ENCODE measurements at regions not wholly inside any gene's neighbourhood (a gene's known extent, or its start where the extent isn't known, plus 50 kb on each side); places are given as distances from the start of the nearest gene placed in this dataset.

GRCh38 chr1:56235909-56236510 is 343.4 kb downstream of the PLPP3 start:
- no peak for ATAC-seq
- H3K36me3 Mint-ChIP-seq: no peaks in the 10 kb centered on the region
- H3K27me3 Mint-ChIP-seq: peaks cover 7 to 20% of the 10 kb centered on the region in 2 donors
- peaks cover 10% of the 10 kb centered on the region for H3K9me3 Mint-ChIP-seq
- no peaks in the 10 kb centered on the region for H3K4me1 Mint-ChIP-seq (ENCODE audit: low read depth in 2 of 2)
- no peak overlapping the region for H3K27ac Mint-ChIP-seq
- DNase-seq (ENCODE audit: low spot score): no peak
- H3K4me3 Mint-ChIP-seq: no peak overlapping the region

- Mint-ChIP-seq H3K36me3 (no peaks in the 10 kb centered on the region), H3K4me3 (no peak overlapping the region), H3K27me3 (peaks cover 8 to 9% of the 10 kb centered on the region in 2 donors), H3K9me3 (peaks cover 6% of the 10 kb centered on the region), H3K4me1 (ENCODE audit: low read depth in 2 of 2) (no peaks in the 10 kb centered on the region), H3K27ac (no peak overlapping the region)
- DNase-seq (ENCODE audit: low spot score): no peak
- ATAC-seq: no peak
Measured at GRCh38 chr1:56229186-56229585, 350.2 kb downstream of the PLPP3 start.

- Mint-ChIP-seq H3K4me1 (ENCODE audit: low read depth in 2 of 2) (no peaks in the 10 kb centered on the region), H3K27ac (no peak overlapping the region), H3K9me3 (peaks cover 6% of the 10 kb centered on the region), H3K36me3 (no peaks in the 10 kb centered on the region), H3K27me3 (peaks cover 8 to 9% of the 10 kb centered on the region in 2 donors), H3K4me3 (no peak overlapping the region)
- DNase-seq (ENCODE audit: low spot score) (no peak), ATAC-seq (no peak)
Measured at GRCh38 chr1:56227886-56228285, 351.5 kb downstream of the PLPP3 start.

- Mint-ChIP-seq H3K9me3 (peaks cover 6% of the 10 kb centered on the region), H3K27me3 (peaks cover 8 to 9% of the 10 kb centered on the region in 2 donors), H3K4me3 (no peak overlapping the region), H3K4me1 (ENCODE audit: low read depth in 2 of 2) (no peaks in the 10 kb centered on the region), H3K27ac (no peak overlapping the region), H3K36me3 (no peaks in the 10 kb centered on the region)
- no peak for ATAC-seq
- no peak for DNase-seq (ENCODE audit: low spot score)
Measured at GRCh38 chr1:56227401-56227800, 352.0 kb downstream of the PLPP3 start.

GRCh38 chr1:56225964-56226815 is 353.2 kb downstream of the PLPP3 start:
- no peak for ATAC-seq
- Mint-ChIP-seq H3K4me1 (ENCODE audit: low read depth in 2 of 2) (no peaks in the 10 kb centered on the region), H3K9me3 (no peaks in the 10 kb centered on the region), H3K36me3 (no peaks in the 10 kb centered on the region), H3K27me3 (peaks cover 5 to 6% of the 10 kb centered on the region in 2 donors), H3K4me3 (no peak overlapping the region), H3K27ac (no peak overlapping the region)
- DNase-seq (ENCODE audit: low spot score): no peak

- no peak overlapping the region for H3K27ac Mint-ChIP-seq
- no peaks in the 10 kb centered on the region for H3K36me3 Mint-ChIP-seq
- DNase-seq (ENCODE audit: low spot score): no peak
- ATAC-seq: no peak
- H3K4me3 Mint-ChIP-seq: no peak overlapping the region
- no peaks in the 10 kb centered on the region for H3K4me1 Mint-ChIP-seq (ENCODE audit: low read depth in 2 of 2)
- H3K9me3 Mint-ChIP-seq: no peaks in the 10 kb centered on the region
- peaks cover 5 to 7% of the 10 kb centered on the region in 2 donors for H3K27me3 Mint-ChIP-seq
Measured at GRCh38 chr1:56223968-56224367, 355.4 kb downstream of the PLPP3 start.

- H3K4me1 Mint-ChIP-seq (ENCODE audit: low read depth in 2 of 2): no peaks in the 10 kb centered on the region
- H3K27me3 Mint-ChIP-seq: peaks cover 5 to 7% of the 10 kb centered on the region in 2 donors
- H3K9me3 Mint-ChIP-seq: no peaks in the 10 kb centered on the region
- no peak for ATAC-seq
- H3K4me3 Mint-ChIP-seq: no peak overlapping the region
- H3K36me3 Mint-ChIP-seq: no peaks in the 10 kb centered on the region
- no peak overlapping the region for H3K27ac Mint-ChIP-seq
- no peak for DNase-seq (ENCODE audit: low spot score)
Measured at GRCh38 chr1:56222914-56223540, 356.3 kb downstream of the PLPP3 start.

GRCh38 chr1:56220021-56220420 is 359.3 kb downstream of the PLPP3 start:
- H3K9me3 Mint-ChIP-seq: no peaks in the 10 kb centered on the region
- H3K4me1 Mint-ChIP-seq (ENCODE audit: low read depth in 2 of 2): no peaks in the 10 kb centered on the region
- DNase-seq (ENCODE audit: low spot score) (no peak), ATAC-seq (no peak)
- no peak overlapping the region for H3K27ac Mint-ChIP-seq
- H3K36me3 Mint-ChIP-seq: no peaks in the 10 kb centered on the region
- H3K4me3 Mint-ChIP-seq: no peak overlapping the region
- H3K27me3 Mint-ChIP-seq: peaks cover 2 to 7% of the 10 kb centered on the region in 2 donors

- Mint-ChIP-seq H3K27me3 (peaks cover 2 to 7% of the 10 kb centered on the region in 2 donors), H3K27ac (no peak overlapping the region), H3K36me3 (no peaks in the 10 kb centered on the region), H3K4me1 (ENCODE audit: low read depth in 2 of 2) (no peaks in the 10 kb centered on the region), H3K9me3 (no peaks in the 10 kb centered on the region), H3K4me3 (no peak overlapping the region)
- DNase-seq (ENCODE audit: low spot score) (no peak), ATAC-seq (no peak)
Measured at GRCh38 chr1:56218023-56218422, 361.3 kb downstream of the PLPP3 start.

GRCh38 chr1:56216218-56216617 is 363.1 kb downstream of the PLPP3 start:
- H3K27ac Mint-ChIP-seq: no peak overlapping the region

GRCh38 chr1:56215771-56216170 is 363.6 kb downstream of the PLPP3 start:
- H3K4me1 Mint-ChIP-seq (ENCODE audit: low read depth in 2 of 2): no peaks in the 10 kb centered on the region
- no peak overlapping the region for H3K27ac Mint-ChIP-seq
- no peaks in the 10 kb centered on the region for H3K36me3 Mint-ChIP-seq
- ATAC-seq: no peak
- no peak overlapping the region for H3K4me3 Mint-ChIP-seq
- no peak for DNase-seq (ENCODE audit: low spot score)
- no peaks in the 10 kb centered on the region for H3K27me3 Mint-ChIP-seq
- no peaks in the 10 kb centered on the region for H3K9me3 Mint-ChIP-seq

More at GRCh38 chr1:56216218-56216617, 363.1 kb downstream of the PLPP3 start:
- ATAC-seq (no peak), DNase-seq (ENCODE audit: low spot score) (no peak)
- peaks cover 0 to 2% of the 10 kb centered on the region in 2 donors for H3K27me3 Mint-ChIP-seq
- no peak overlapping the region for H3K4me3 Mint-ChIP-seq
- H3K36me3 Mint-ChIP-seq: no peaks in the 10 kb centered on the region
- no peaks in the 10 kb centered on the region for H3K9me3 Mint-ChIP-seq
- no peaks in the 10 kb centered on the region for H3K4me1 Mint-ChIP-seq (ENCODE audit: low read depth in 2 of 2)

GRCh38 chr1:56215086-56215485 is 364.3 kb downstream of the PLPP3 start:
- H3K9me3 Mint-ChIP-seq: no peaks in the 10 kb centered on the region
- H3K4me1 Mint-ChIP-seq (ENCODE audit: low read depth in 2 of 2): no peaks in the 10 kb centered on the region
- no peak overlapping the region for H3K27ac Mint-ChIP-seq
- H3K27me3 Mint-ChIP-seq: no peaks in the 10 kb centered on the region
- ATAC-seq (no peak), DNase-seq (ENCODE audit: low spot score) (no peak)
- H3K36me3 Mint-ChIP-seq: no peaks in the 10 kb centered on the region
- no peak overlapping the region for H3K4me3 Mint-ChIP-seq

- Mint-ChIP-seq H3K9me3 (no peaks in the 10 kb centered on the region), H3K27ac (no peak overlapping the region), H3K27me3 (no peaks in the 10 kb centered on the region), H3K4me3 (no peak overlapping the region), H3K4me1 (ENCODE audit: low read depth in 2 of 2) (no peaks in the 10 kb centered on the region), H3K36me3 (no peaks in the 10 kb centered on the region)
- no peak for DNase-seq (ENCODE audit: low spot score)
- no peak for ATAC-seq
Measured at GRCh38 chr1:56213068-56213467, 366.3 kb downstream of the PLPP3 start.

- ATAC-seq (no peak), DNase-seq (ENCODE audit: low spot score) (no peak)
- Mint-ChIP-seq H3K36me3 (no peaks in the 10 kb centered on the region), H3K27me3 (no peaks in the 10 kb centered on the region), H3K9me3 (no peaks in the 10 kb centered on the region), H3K4me1 (ENCODE audit: low read depth in 2 of 2) (no peaks in the 10 kb centered on the region), H3K27ac (no peak overlapping the region), H3K4me3 (no peak overlapping the region)
Measured at GRCh38 chr1:56212143-56212542, 367.2 kb downstream of the PLPP3 start.
